Right lung (tissue), 2 donors: ENCODE measurements at regions not wholly inside any gene's neighbourhood (a gene's known extent, or its start where the extent isn't known, plus 50 kb on each side); places are given as distances from the start of the nearest gene placed in this dataset.

Experiments used
- DNase-seq, 2 donors: peaks; one replicate each; pipeline ENCODE4 v3.0.0-alpha.2; 2013

- no peak for DNase-seq
These were observed 118.0 kb upstream of the BRINP1 start for GRCh38 chr9:119487118-119487827.

- no peak for DNase-seq
These were observed 113.9 kb upstream of the BRINP1 start for GRCh38 chr9:119483153-119483552.

GRCh38 chr9:119477197-119477596, 108.0 kb upstream of the BRINP1 start:
- no peak for DNase-seq

GRCh38 chr9:119458068-119458467, 88.8 kb upstream of the BRINP1 start:
- no peak for DNase-seq

- no peak for DNase-seq
These were observed 84.7 kb upstream of the BRINP1 start for GRCh38 chr9:119453980-119454379.

- no peak for DNase-seq
These were observed 84.3 kb upstream of the BRINP1 start for GRCh38 chr9:119453490-119453911.

GRCh38 chr9:119451426-119451825, 82.2 kb upstream of the BRINP1 start:
- DNase-seq, result no peak

GRCh38 chr9:119443179-119443578, 73.9 kb upstream of the BRINP1 start:
- DNase-seq, result no peak

GRCh38 chr9:119441832-119442231, 72.6 kb upstream of the BRINP1 start:
- no peak for DNase-seq

- DNase-seq, result no peak
These were observed 72.1 kb upstream of the BRINP1 start for GRCh38 chr9:119441338-119441737.

- DNase-seq, result no peak
These were observed 67.0 kb upstream of the BRINP1 start for GRCh38 chr9:119436261-119436660.

GRCh38 chr9:119435076-119435475, 65.8 kb upstream of the BRINP1 start:
- no peak for DNase-seq

- no peak for DNase-seq
These were observed 63.2 kb upstream of the BRINP1 start for GRCh38 chr9:119432428-119432827.

GRCh38 chr9:119429302-119429701, 60.1 kb upstream of the BRINP1 start:
- DNase-seq, result no peak

- DNase-seq, result no peak
These were observed 51.0 kb upstream of the BRINP1 start for GRCh38 chr9:119420231-119420630.
